ENCODE measurements at regions not wholly inside any gene's neighbourhood (a gene's known extent, or its start where the extent isn't known, plus 50 kb on each side); places are given as distances from the start of the nearest gene placed in this dataset.

- no peak for TF ChIP-seq CTCF (conservative IDR thresholded peaks at IDR 0.05 in 1 of 2, IDR thresholded peaks at IDR 0.05 in 1 of 2; ENCODE audit: low read depth in 1 of 2, low read length in 2 of 2)
- TF ChIP-seq EZH2 (IDR thresholded peaks at IDR 0.05; ENCODE audit: low read length, missing control alignments) = no peak
Measured at GRCh38 chr11:27858866-27859265, 158.6 kb upstream of the BDNF start.

Measured in fibroblast of lung (primary cell).